ENCODE measurements at regions not wholly inside any gene's neighbourhood (a gene's known extent, or its start where the extent isn't known, plus 50 kb on each side); places are given as distances from the start of the nearest gene placed in this dataset.

- no peak for TF ChIP-seq POU2F2 (IDR thresholded peaks at IDR 0.05; ENCODE audit: low read depth, low read length)
- no peak for TF ChIP-seq SPI1 (IDR thresholded peaks at IDR 0.05; ENCODE audit: low read depth, low read length)
- no peak for TF ChIP-seq PAX5 (IDR thresholded peaks at IDR 0.05; ENCODE audit: insufficient read depth, low read length, severe bottlenecking)
- no peak for TF ChIP-seq POLR2A (IDR thresholded peaks at IDR 0.05; ENCODE audit: low read depth, low read length)
- no peak for TF ChIP-seq POLR2AphosphoS5 (IDR thresholded peaks at IDR 0.05; ENCODE audit: low read depth, low read length)
- TF ChIP-seq TAF1 (IDR thresholded peaks at IDR 0.05; ENCODE audit: low read depth, low read length): no peak
- DNase-seq (ENCODE audit: insufficient read length, low spot score) (no peak), FAIRE-seq (no peak)
Measured at GRCh38 chr1:228964178-228965089, 229.2 kb downstream of the RHOU start.

- no peak for FAIRE-seq
- TF ChIP-seq SPI1 (IDR thresholded peaks at IDR 0.05; ENCODE audit: low read depth, low read length) (no peak), POLR2AphosphoS5 (IDR thresholded peaks at IDR 0.05; ENCODE audit: low read depth, low read length) (no peak), PAX5 (IDR thresholded peaks at IDR 0.05; ENCODE audit: insufficient read depth, low read length, severe bottlenecking) (no peak), POLR2A (IDR thresholded peaks at IDR 0.05; ENCODE audit: low read depth, low read length) (no peak), TAF1 (IDR thresholded peaks at IDR 0.05; ENCODE audit: low read depth, low read length) (no peak), POU2F2 (IDR thresholded peaks at IDR 0.05; ENCODE audit: low read depth, low read length) (no peak)
- DNase-seq (ENCODE audit: insufficient read length, low spot score): no peak
Measured at GRCh38 chr1:228968891-228969606, 233.8 kb downstream of the RHOU start.

GRCh38 chr1:228969953-228970800 lies 234.9 kb downstream of the RHOU start:
- no peak for FAIRE-seq
- TF ChIP-seq POLR2AphosphoS5 (IDR thresholded peaks at IDR 0.05; ENCODE audit: low read depth, low read length) (no peak), TAF1 (IDR thresholded peaks at IDR 0.05; ENCODE audit: low read depth, low read length) (no peak), PAX5 (IDR thresholded peaks at IDR 0.05; ENCODE audit: insufficient read depth, low read length, severe bottlenecking) (no peak), POU2F2 (IDR thresholded peaks at IDR 0.05; ENCODE audit: low read depth, low read length) (no peak), POLR2A (IDR thresholded peaks at IDR 0.05; ENCODE audit: low read depth, low read length) (no peak), SPI1 (IDR thresholded peaks at IDR 0.05; ENCODE audit: low read depth, low read length) (no peak)

GRCh38 chr1:228972576-228972975 lies 237.3 kb downstream of the RHOU start:
- TF ChIP-seq POLR2A (IDR thresholded peaks at IDR 0.05; ENCODE audit: low read depth, low read length) (no peak), TAF1 (IDR thresholded peaks at IDR 0.05; ENCODE audit: low read depth, low read length) (no peak), POLR2AphosphoS5 (IDR thresholded peaks at IDR 0.05; ENCODE audit: low read depth, low read length) (no peak), PAX5 (IDR thresholded peaks at IDR 0.05; ENCODE audit: insufficient read depth, low read length, severe bottlenecking) (no peak), POU2F2 (IDR thresholded peaks at IDR 0.05; ENCODE audit: low read depth, low read length) (no peak), SPI1 (IDR thresholded peaks at IDR 0.05; ENCODE audit: low read depth, low read length) (0 out of 2 replicates have a peak, but pooled peaks have one; percentile 3)
- DNase-seq (ENCODE audit: insufficient read length, low spot score) (no peak), FAIRE-seq (no peak)

More at GRCh38 chr1:228969953-228970800, 234.9 kb downstream of the RHOU start:
- DNase-seq (ENCODE audit: insufficient read length, low spot score): no peak

GRCh38 chr1:228974273-228974672 lies 239.0 kb downstream of the RHOU start:
- TF ChIP-seq PAX5 (IDR thresholded peaks at IDR 0.05; ENCODE audit: insufficient read depth, low read length, severe bottlenecking) (no peak), POLR2AphosphoS5 (IDR thresholded peaks at IDR 0.05; ENCODE audit: low read depth, low read length) (no peak), TAF1 (IDR thresholded peaks at IDR 0.05; ENCODE audit: low read depth, low read length) (no peak), POLR2A (IDR thresholded peaks at IDR 0.05; ENCODE audit: low read depth, low read length) (no peak), POU2F2 (IDR thresholded peaks at IDR 0.05; ENCODE audit: low read depth, low read length) (no peak), SPI1 (IDR thresholded peaks at IDR 0.05; ENCODE audit: low read depth, low read length) (no peak)
- no peak for DNase-seq (ENCODE audit: insufficient read length, low spot score)
- FAIRE-seq: no peak

- FAIRE-seq: no peak
- TF ChIP-seq POU2F2 (IDR thresholded peaks at IDR 0.05; ENCODE audit: low read depth, low read length): no peak
- TF ChIP-seq POLR2AphosphoS5 (IDR thresholded peaks at IDR 0.05; ENCODE audit: low read depth, low read length): no peak
- no peak for TF ChIP-seq SPI1 (IDR thresholded peaks at IDR 0.05; ENCODE audit: low read depth, low read length)
- no peak for DNase-seq (ENCODE audit: insufficient read length, low spot score)
Measured at GRCh38 chr1:228975238-228975907, 240.1 kb downstream of the RHOU start.

- DNase-seq (ENCODE audit: insufficient read length, low spot score): no peak
- no peak for FAIRE-seq
- TF ChIP-seq POU2F2 (IDR thresholded peaks at IDR 0.05; ENCODE audit: low read depth, low read length): no peak
- no peak for TF ChIP-seq PAX5 (IDR thresholded peaks at IDR 0.05; ENCODE audit: insufficient read depth, low read length, severe bottlenecking)
- no peak for TF ChIP-seq POLR2A (IDR thresholded peaks at IDR 0.05; ENCODE audit: low read depth, low read length)
- no peak for TF ChIP-seq POLR2AphosphoS5 (IDR thresholded peaks at IDR 0.05; ENCODE audit: low read depth, low read length)
- no peak for TF ChIP-seq TAF1 (IDR thresholded peaks at IDR 0.05; ENCODE audit: low read depth, low read length)
- no peak for TF ChIP-seq SPI1 (IDR thresholded peaks at IDR 0.05; ENCODE audit: low read depth, low read length)
Measured at GRCh38 chr1:228976316-228976715, 241.0 kb downstream of the RHOU start.

GRCh38 chr1:228977307-228977706 lies 242.0 kb downstream of the RHOU start:
- TF ChIP-seq POLR2AphosphoS5 (IDR thresholded peaks at IDR 0.05; ENCODE audit: low read depth, low read length) (no peak), POU2F2 (IDR thresholded peaks at IDR 0.05; ENCODE audit: low read depth, low read length) (no peak), TAF1 (IDR thresholded peaks at IDR 0.05; ENCODE audit: low read depth, low read length) (no peak), PAX5 (IDR thresholded peaks at IDR 0.05; ENCODE audit: insufficient read depth, low read length, severe bottlenecking) (no peak), SPI1 (IDR thresholded peaks at IDR 0.05; ENCODE audit: low read depth, low read length) (no peak), POLR2A (IDR thresholded peaks at IDR 0.05; ENCODE audit: low read depth, low read length) (no peak)

More at GRCh38 chr1:228977307-228977706, 242.0 kb downstream of the RHOU start:
- no peak for FAIRE-seq
- DNase-seq (ENCODE audit: insufficient read length, low spot score): no peak

All from GM12891 (cell line).